ENCODE measurements at regions not wholly inside any gene's neighbourhood (a gene's known extent, or its start where the extent isn't known, plus 50 kb on each side); places are given as distances from the start of the nearest gene placed in this dataset.

DNA sequence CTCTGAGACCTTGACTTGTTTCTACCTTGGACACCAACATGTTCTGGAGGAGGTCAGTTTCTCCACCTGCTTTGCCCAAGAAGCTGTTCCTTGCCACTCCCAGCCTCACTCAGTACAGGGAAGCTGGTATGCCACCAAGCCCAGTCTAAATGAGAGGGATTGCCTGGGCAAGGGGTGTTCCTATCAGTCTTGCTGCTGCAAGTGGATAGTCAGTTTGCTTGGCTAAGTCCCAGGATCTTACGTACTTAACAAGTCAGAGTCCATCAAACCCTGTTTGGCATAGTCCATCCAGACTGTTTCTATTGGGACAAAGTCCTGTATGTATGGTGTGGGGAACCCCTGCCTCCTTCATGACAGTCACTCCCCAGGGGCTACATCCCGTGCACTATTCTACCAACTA, 66.6 kb downstream of the RPL27A start:
- ChIA-PET POLR2A (ENCODE audit: low non-redundant PET) (no interaction called here), CTCF (no interaction called here)

DNA sequence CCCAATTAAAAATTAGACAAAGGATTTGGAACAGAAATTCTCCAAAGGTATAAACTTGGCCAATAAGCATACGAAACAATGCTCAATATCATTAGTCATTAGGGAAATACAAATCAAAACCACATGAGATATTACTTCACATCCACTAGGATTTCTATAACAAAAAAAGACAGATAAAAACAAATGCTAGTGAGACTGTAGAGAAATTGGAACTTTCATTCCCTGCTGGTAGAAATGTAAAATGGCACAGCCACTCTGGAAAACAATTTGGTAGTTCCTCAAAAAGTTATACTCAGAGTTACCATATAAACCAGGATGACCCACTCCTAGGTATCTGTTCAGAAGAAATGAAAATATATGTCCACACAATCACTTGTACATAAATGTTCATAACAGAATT, 71.6 kb downstream of the RPL27A start:
- no peak overlapping the region for H3K27ac ChIP-seq
- ChIA-PET POLR2A (ENCODE audit: low non-redundant PET) (no interaction called here), CTCF (no interaction called here)
- no peak for DNase-seq (ENCODE audit: low spot score)
- TF ChIP-seq, protein P1, sequence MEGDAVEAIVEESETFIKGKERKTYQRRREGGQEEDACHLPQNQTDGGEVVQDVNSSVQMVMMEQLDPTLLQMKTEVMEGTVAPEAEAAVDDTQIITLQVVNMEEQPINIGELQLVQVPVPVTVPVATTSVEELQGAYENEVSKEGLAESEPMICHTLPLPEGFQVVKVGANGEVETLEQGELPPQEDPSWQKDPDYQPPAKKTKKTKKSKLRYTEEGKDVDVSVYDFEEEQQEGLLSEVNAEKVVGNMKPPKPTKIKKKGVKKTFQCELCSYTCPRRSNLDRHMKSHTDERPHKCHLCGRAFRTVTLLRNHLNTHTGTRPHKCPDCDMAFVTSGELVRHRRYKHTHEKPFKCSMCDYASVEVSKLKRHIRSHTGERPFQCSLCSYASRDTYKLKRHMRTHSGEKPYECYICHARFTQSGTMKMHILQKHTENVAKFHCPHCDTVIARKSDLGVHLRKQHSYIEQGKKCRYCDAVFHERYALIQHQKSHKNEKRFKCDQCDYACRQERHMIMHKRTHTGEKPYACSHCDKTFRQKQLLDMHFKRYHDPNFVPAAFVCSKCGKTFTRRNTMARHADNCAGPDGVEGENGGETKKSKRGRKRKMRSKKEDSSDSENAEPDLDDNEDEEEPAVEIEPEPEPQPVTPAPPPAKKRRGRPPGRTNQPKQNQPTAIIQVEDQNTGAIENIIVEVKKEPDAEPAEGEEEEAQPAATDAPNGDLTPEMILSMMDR (conservative IDR thresholded peaks at IDR 0.05; ENCODE audit: low read depth): no peak

More for the DNA sequence above, 66.6 kb downstream of the RPL27A start:
- no peak overlapping the region for H3K27ac ChIP-seq
- TF ChIP-seq, protein P1 (conservative IDR thresholded peaks at IDR 0.05; ENCODE audit: low read depth): no peak
- no peak for DNase-seq (ENCODE audit: low spot score)

- peak overlapping the region; percentile 52; the same call in 1 of the 2 replicates for H3K27ac ChIP-seq
- ChIA-PET CTCF (interaction anchor here (1.0 kb wide), 1 partner anchor 12 kb away, joined by 3 read pairs; no protein-coding TSS in a partner anchor), POLR2A (ENCODE audit: low non-redundant PET) (no interaction called here)
- DNase-seq (ENCODE audit: low spot score): no peak
- TF ChIP-seq, protein P1 (conservative IDR thresholded peaks at IDR 0.05; ENCODE audit: low read depth): no peak
Observed at GRCh38 chr11:8756201-8756600, 73.6 kb downstream of the RPL27A start.

DNA sequence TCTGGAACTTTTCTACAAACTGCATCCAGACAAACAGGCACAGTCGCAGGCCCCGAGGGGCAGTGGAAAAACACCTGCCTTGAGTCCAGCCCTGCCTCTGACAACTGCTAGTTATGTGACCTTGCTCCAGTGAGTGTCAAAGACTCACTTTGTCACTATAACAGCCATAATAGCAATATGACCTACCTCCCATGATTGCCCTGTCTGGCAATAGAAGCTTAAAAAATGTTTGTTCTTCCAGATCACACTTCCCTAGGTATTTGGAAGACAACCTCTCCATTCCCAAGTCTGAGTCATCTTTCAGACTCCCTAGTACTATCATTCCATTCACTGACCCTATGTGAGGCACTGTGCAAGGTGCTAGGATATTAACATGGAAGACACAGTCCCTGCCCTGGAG, 74.5 kb downstream of the RPL27A start:
- CTCF ChIA-PET: interaction anchor here (1.1 kb wide), 1 partner anchor 41 kb away, joined by 5 read pairs; no protein-coding TSS in a partner anchor
- POLR2A ChIA-PET (ENCODE audit: low non-redundant PET): no interaction called here

GRCh38 chr11:8757533-8757932, 74.9 kb downstream of the RPL27A start:
- POLR2A ChIA-PET (ENCODE audit: low non-redundant PET): no interaction called here
- CTCF ChIA-PET: interaction anchor here (0.6 to 1.1 kb wide), 2 partner anchors 40 to 1188 kb away, joined by 4 to 5 read pairs; no protein-coding TSS in a partner anchor
- H3K27ac ChIP-seq: no peak overlapping the region
- no peak for DNase-seq (ENCODE audit: low spot score)
- TF ChIP-seq, protein P1 (conservative IDR thresholded peaks at IDR 0.05; ENCODE audit: low read depth): no peak

More for the DNA sequence above, 74.5 kb downstream of the RPL27A start:
- TF ChIP-seq, protein P1 (conservative IDR thresholded peaks at IDR 0.05; ENCODE audit: low read depth): no peak
- no peak overlapping the region for H3K27ac ChIP-seq
- DNase-seq (ENCODE audit: low spot score): peak; percentile 17

DNA sequence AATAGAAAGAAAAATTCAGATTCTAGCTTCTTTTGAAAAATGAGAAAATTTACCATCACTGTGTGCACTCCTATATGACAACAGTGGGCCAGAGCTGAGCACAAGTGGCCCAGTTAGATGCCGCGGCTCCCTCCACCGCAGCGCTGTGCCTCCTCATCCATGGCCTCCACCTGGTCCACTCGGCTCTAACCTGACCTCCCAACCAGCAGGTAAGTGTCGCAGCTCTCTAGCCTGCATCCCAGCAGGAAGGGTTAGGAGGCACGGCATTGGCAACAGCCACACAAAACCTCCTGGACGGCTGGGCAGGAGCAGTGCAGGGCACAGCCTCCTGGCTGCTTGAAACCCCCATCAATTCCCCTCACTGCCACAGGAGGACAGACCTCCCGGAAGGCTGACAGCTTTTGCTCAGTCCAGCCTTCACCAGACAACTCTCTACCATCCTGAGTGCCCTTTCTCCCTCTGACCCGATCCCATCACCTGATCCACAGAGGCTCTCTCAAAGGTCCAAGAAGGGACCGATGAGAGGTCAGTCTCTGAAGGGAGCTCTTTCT, 76.1 kb downstream of the RPL27A start:
- DNase-seq (ENCODE audit: low spot score): no peak
- TF ChIP-seq, protein P1 (conservative IDR thresholded peaks at IDR 0.05; ENCODE audit: low read depth): no peak
- ChIA-PET CTCF (interaction anchor here (0.7 kb wide), 1 partner anchor 12 kb away, joined by 3 read pairs; no protein-coding TSS in a partner anchor), POLR2A (ENCODE audit: low non-redundant PET) (no interaction called here)
- no peak overlapping the region for H3K27ac ChIP-seq

All from RWPE1 (cell line).